ENCODE measurements at regions not wholly inside any gene's neighbourhood (a gene's known extent, or its start where the extent isn't known, plus 50 kb on each side); places are given as distances from the start of the nearest gene placed in this dataset.
"Not testable (repeated sequence)": the region's sequence is repeated elsewhere in the genome, so short reads cannot be mapped to it uniquely, and the experiment has no call there.

- no peak for DNase-seq (ENCODE audit: low read depth)
Observed at GRCh38 chr3:159229116-159229680, 427.3 kb downstream of the MFSD1 start.

- DNase-seq (ENCODE audit: low read depth), result no peak
Observed at GRCh38 chr3:159232966-159233365, 431.1 kb downstream of the MFSD1 start.

- no peak for DNase-seq (ENCODE audit: low read depth)
Observed at GRCh38 chr3:159233734-159234133, 431.9 kb downstream of the MFSD1 start.

- DNase-seq (ENCODE audit: low read depth), result peak; percentile 19
Observed at GRCh38 chr3:159234306-159234705, 432.5 kb downstream of the MFSD1 start.

- no peak for DNase-seq (ENCODE audit: low read depth)
Observed at GRCh38 chr3:159236321-159236720, 434.5 kb downstream of the MFSD1 start.

- DNase-seq (ENCODE audit: low read depth), result no peak
Observed at GRCh38 chr3:159237226-159237625, 435.4 kb downstream of the MFSD1 start.

- no peak for DNase-seq (ENCODE audit: low read depth)
Observed at GRCh38 chr3:159238646-159239045, 436.8 kb downstream of the MFSD1 start.

GRCh38 chr3:159239059-159239458 lies 437.2 kb downstream of the MFSD1 start:
- DNase-seq (ENCODE audit: low read depth), result no peak

- DNase-seq (ENCODE audit: low read depth), result no peak
Observed at GRCh38 chr3:159244933-159245332, 443.1 kb downstream of the MFSD1 start.

- DNase-seq (ENCODE audit: low read depth), result no peak
Observed at GRCh38 chr3:159245871-159246270, 444.0 kb downstream of the MFSD1 start.

- DNase-seq (ENCODE audit: low read depth), result no peak
Observed at GRCh38 chr3:159246385-159246784, 444.5 kb downstream of the MFSD1 start.

- no peak for DNase-seq (ENCODE audit: low read depth)
Observed at GRCh38 chr3:159249472-159250174, 447.8 kb downstream of the MFSD1 start.

- no peak for DNase-seq (ENCODE audit: low read depth)
Observed at GRCh38 chr3:159250961-159251360, 449.1 kb downstream of the MFSD1 start.

- peak; percentile 46 for DNase-seq (ENCODE audit: low read depth)
Observed at GRCh38 chr3:159252274-159252673, 450.4 kb downstream of the MFSD1 start.

- DNase-seq (ENCODE audit: low read depth), result no peak
Observed at GRCh38 chr3:159252772-159253384, 451.0 kb downstream of the MFSD1 start.

- DNase-seq (ENCODE audit: low read depth), result no peak
Observed at GRCh38 chr3:159253860-159254259, 452.0 kb downstream of the MFSD1 start.

- DNase-seq (ENCODE audit: low read depth), result no peak
Observed at GRCh38 chr3:159257954-159258353, 456.1 kb downstream of the MFSD1 start.

- DNase-seq (ENCODE audit: low read depth), result no peak
Observed at GRCh38 chr3:159258934-159259333, 457.1 kb downstream of the MFSD1 start.

GRCh38 chr3:159260049-159260662 lies 458.3 kb downstream of the MFSD1 start:
- DNase-seq (ENCODE audit: low read depth), result peak; percentile 43

GRCh38 chr3:159261333-159261732 lies 459.5 kb downstream of the MFSD1 start:
- DNase-seq (ENCODE audit: low read depth), result not testable (repeated sequence)

GRCh38 chr3:159263750-159264553 lies 462.1 kb downstream of the MFSD1 start:
- peak; percentile 15 for DNase-seq (ENCODE audit: low read depth)

GRCh38 chr3:159265705-159266104 lies 463.9 kb downstream of the MFSD1 start:
- no peak for DNase-seq (ENCODE audit: low read depth)

Measured in GM04504 (cell line).